HCT116 (cell line): ENCODE measurements at regions not wholly inside any gene's neighbourhood (a gene's known extent, or its start where the extent isn't known, plus 50 kb on each side); places are given as distances from the start of the nearest gene placed in this dataset.

Experiments
- ATAC-seq: fragments of 200-7000 bp; cut with Tn5 transposase; 2 replicates; pipeline ENCODE4 v1.9.1; 2020; ENCODE audit warnings: mild to moderate bottlenecking, moderate library complexity
- BruUV-seq: library from RNA; stranded (reverse); fragments of 400-500 nt; replicated peaks from 2 replicates; lab custom pipeline; 2021; lab: Mats Ljungman, UMichigan
- CTCF ChIA-PET: fragments of 300-600 bp; sonication (Branson Sonifier 250); formaldehyde crosslinking; loops from one replicate; lab custom pipeline; 2021; ENCODE audit warnings: antibody characterized with exemption; lab: Charles Lee
- POLR2A ChIA-PET: fragments of 300-600, 350-600 bp; sonication (Branson Sonifier 250); formaldehyde crosslinking; loops from one replicate; lab custom pipeline; 2021; ENCODE audit warnings: antibody characterized with exemption; lab: Charles Lee
- RAD21 ChIA-PET, 2 experiments: fragments of 300-600 bp; sonication (Branson Sonifier 250); formaldehyde crosslinking; loops; one replicate each; lab custom pipeline; 2023; ENCODE audit warnings: low total read pairs in 2 of 2; ENCODE audit not compliant: uncharacterized antibody in 2 of 2, unreplicated experiment in 2 of 2, low non-redundant PET in 1 of 2; lab: Charles Lee
- DNase-seq: peaks from one replicate; pipeline ENCODE4 v3.0.0-alpha.2; 2010; ENCODE audit warnings: low read depth, low spot score
- H2AFZ ChIP-seq: fragments of 200-600 bp; shearing (Covaris generic), sonication (generic); 2 replicates; pipeline ENCODE4 v1.6.1; 2017; ENCODE audit warnings: low read depth, mixed run types, mixed read lengths, antibody characterized with exemption, low read length; ENCODE audit not compliant: poor library complexity, severe bottlenecking
- H3K27ac ChIP-seq: 2 replicates; pipeline ENCODE4 v1.5.1; 2012; ENCODE audit warnings: low read depth, low read length
- H3K27me3 ChIP-seq: fragments of 200-600 bp; sonication (generic); 2 replicates; pipeline ENCODE4 v1.6.1; 2016; ENCODE audit warnings: mixed run types, low read length, mixed read lengths; ENCODE audit not compliant: insufficient read depth
- H3K36me3 ChIP-seq, 2 experiments: fragments of 200-500 bp in 1 of 2; fragments of 200-600 bp in 1 of 2; sonication (Bioruptor generic) in 1 of 2; sonication (generic) in 1 of 2; 2 replicates each; pipeline versions ENCODE4 v1.5.1 to v1.6.1; 2014 to 2016; ENCODE audit warnings: low read length in 2 of 2, inconsistent platforms in 1 of 2, mixed read lengths in 1 of 2, mixed run types in 1 of 2; ENCODE audit not compliant: insufficient read depth in 2 of 2, control insufficient read depth in 1 of 2
- H3K4me1 ChIP-seq, 2 experiments: fragments of 200-600 bp in 1 of 2; sonication (generic) in 1 of 2; 2 replicates each; pipeline versions ENCODE4 v1.5.1 to v1.6.1; 2012 to 2017; ENCODE audit warnings: low read length in 2 of 2, inconsistent platforms in 1 of 2, mild to moderate bottlenecking in 1 of 2, mixed read lengths in 1 of 2, mixed run types in 1 of 2, moderate library complexity in 1 of 2; ENCODE audit not compliant: insufficient read depth in 2 of 2, control insufficient read depth in 1 of 2
- H3K4me2 ChIP-seq: fragments of 200-600 bp; sonication (generic); 2 replicates; pipeline ENCODE4 v1.6.1; 2017; ENCODE audit warnings: mixed run types, low read length, mixed read lengths
- H3K4me3 ChIP-seq, 2 experiments: fragments of 200-600 bp in 1 of 2; sonication (generic) in 1 of 2; replicated peaks in 1 of 2; 2 replicates each; pipeline ENCODE4 v1.5.1; 2011 to 2016; ENCODE audit warnings: low read length in 2 of 2, control low read depth in 1 of 2, low read depth in 1 of 2, mild to moderate bottlenecking in 1 of 2, mixed read lengths in 1 of 2, mixed run types in 1 of 2
- H3K79me2 ChIP-seq: fragments of 200-600 bp; sonication (generic); 2 replicates; pipeline ENCODE4 v1.6.1; 2017; ENCODE audit warnings: mild to moderate bottlenecking, mixed run types, low read length, moderate library complexity, mixed read lengths; ENCODE audit not compliant: insufficient read depth
- H3K9ac ChIP-seq: fragments of 200-600 bp; sonication (generic); 2 replicates; pipeline ENCODE4 v1.6.1; 2016; ENCODE audit warnings: low read length, mixed read lengths
- H3K9me2 ChIP-seq: fragments of 200-600 bp; sonication (generic), shearing (Covaris generic); 2 replicates; pipeline ENCODE4 v1.6.1; 2017; ENCODE audit warnings: mixed run types, mild to moderate bottlenecking, moderate library complexity; ENCODE audit not compliant: insufficient read depth
- H3K9me3 ChIP-seq, 2 experiments: fragments of 200-500 bp in 1 of 2; fragments of 200-600 bp in 1 of 2; sonication (Bioruptor generic) in 1 of 2; sonication (generic) in 1 of 2; 2 replicates each; pipeline ENCODE4 v1.6.1; 2014 to 2017; ENCODE audit warnings: low read length in 2 of 2, mixed read lengths in 2 of 2, inconsistent platforms in 1 of 2, low read depth in 1 of 2, mild to moderate bottlenecking in 1 of 2, mixed run types in 1 of 2, moderate library complexity in 1 of 2; ENCODE audit not compliant: control insufficient read depth in 1 of 2, insufficient read depth in 1 of 2
- H4K20me1 ChIP-seq: fragments of 200-600 bp; sonication (generic), shearing (Covaris generic); 2 replicates; pipeline ENCODE4 v1.6.1; 2017; ENCODE audit warnings: mixed run types, mild to moderate bottlenecking, moderate library complexity; ENCODE audit not compliant: insufficient read depth
- ATF3 ChIP-seq: IDR thresholded peaks from 2 replicates; pipeline ENCODE4 v1.6.1; 2012
- CBX3 ChIP-seq: IDR thresholded peaks from 2 replicates; pipeline ENCODE4 v1.6.1; 2012; ENCODE audit warnings: low read depth
- CTCF ChIP-seq, 3 experiments: fragments of 200-600 bp in 1 of 3; sonication (generic) in 1 of 3; IDR thresholded peaks in 2 of 3; conservative IDR thresholded peaks in 1 of 3; 2 replicates each; pipeline ENCODE4 v1.5.1; 2012 to 2017; ENCODE audit warnings: low read depth in 2 of 3, low read length in 2 of 3, antibody characterized with exemption in 1 of 3, borderline replicate concordance in 1 of 3, control low read depth in 1 of 3, mild to moderate bottlenecking in 1 of 3, mixed read lengths in 1 of 3, mixed run types in 1 of 3, moderate library complexity in 1 of 3; ENCODE audit not compliant: insufficient read depth in 1 of 3
- ELF1 ChIP-seq: IDR thresholded peaks from 2 replicates; pipeline ENCODE4 v1.6.1; 2012; ENCODE audit warnings: low read depth, borderline replicate concordance
- EZH2phosphoT487 ChIP-seq: fragments of 200-600 bp; IDR thresholded peaks from 2 replicates; pipeline ENCODE4 v1.6.1; 2018; ENCODE audit warnings: antibody characterized with exemption, borderline replicate concordance
- FOSL1 ChIP-seq: IDR thresholded peaks from 2 replicates; pipeline ENCODE4 v1.6.1; 2012; ENCODE audit warnings: low read depth
- JUND ChIP-seq: IDR thresholded peaks from 2 replicates; pipeline ENCODE4 v1.6.1; 2012
- MAX ChIP-seq: IDR thresholded peaks from 2 replicates; pipeline ENCODE4 v1.6.1; 2012
- POLR2A ChIP-seq: IDR thresholded peaks from 2 replicates; pipeline ENCODE4 v1.7.0; 2011; ENCODE audit warnings: borderline replicate concordance; ENCODE audit not compliant: insufficient read depth, insufficient read length; ENCODE audit errors: extremely low read depth
- REST ChIP-seq: IDR thresholded peaks from 2 replicates; pipeline ENCODE4 v1.6.1; 2012; ENCODE audit warnings: low read depth
- SP1 ChIP-seq: IDR thresholded peaks from 2 replicates; pipeline ENCODE4 v1.6.1; 2012; ENCODE audit warnings: low read depth
- SRF ChIP-seq: IDR thresholded peaks from 2 replicates; pipeline ENCODE4 v1.6.1; 2012; ENCODE audit warnings: low read depth
- YY1 ChIP-seq: IDR thresholded peaks from 2 replicates; pipeline ENCODE4 v1.6.1; 2011; ENCODE audit warnings: low read length, low read depth, moderate library complexity, mild to moderate bottlenecking; ENCODE audit not compliant: insufficient replicate concordance; ENCODE audit errors: extremely low read depth
- ZFX ChIP-seq: fragments of 450-650 bp; IDR thresholded peaks from 2 replicates; pipeline ENCODE4 v1.6.1; 2017
- ZNF274 ChIP-seq: fragments of 200-500 bp; sonication (Bioruptor generic); IDR thresholded peaks from 2 replicates; pipeline ENCODE4 v1.6.1; 2014; ENCODE audit warnings: mild to moderate bottlenecking, low read depth, low read length, inconsistent platforms
- intact Hi-C: fragments of 100-400 bp; cut with micrococcal nuclease; formaldehyde crosslinking; loops from 2 replicates; pipeline ENCODE4 v1.10.0; 2022

- Histone ChIP-seq H3K79me2 (no peaks in the 10 kb centered on the region), H3K9me2 (no peaks in the 10 kb centered on the region), H4K20me1 (no peaks in the 10 kb centered on the region; the same call in 1 of the 2 replicates), H3K4me1 (no peaks in the 10 kb centered on the region), H3K9ac (no peak overlapping the region), H3K27ac (no peak overlapping the region), H2AFZ (no peak overlapping the region), H3K4me3 (no peak overlapping the region), H3K9me3 (no peaks in the 10 kb centered on the region), H3K27me3 (peaks cover 19% of the 10 kb centered on the region; the same call in 1 of the 2 replicates), H3K36me3 (no peaks in the 10 kb centered on the region), H3K4me2 (no peak overlapping the region)
- ChIA-PET RAD21 (no interaction called here), POLR2A (no interaction called here), CTCF (no interaction called here)
- TF ChIP-seq EZH2phosphoT487 (no peak), POLR2A (no peak), FOSL1 (no peak)
- DNase-seq (no peak), ATAC-seq (no peak)
- BruUV-seq: no TSS peak
- intact Hi-C loops: no loop called here
Observed at GRCh38 chr9:2425676-2426075, 195.9 kb upstream of the VLDLR start.

GRCh38 chr9:2427120-2427891 is 194.3 kb upstream of the VLDLR start:
- Histone ChIP-seq H3K4me2 (no peak overlapping the region), H3K4me1 (no peaks in the 10 kb centered on the region), H3K9me2 (no peaks in the 10 kb centered on the region), H3K9me3 (no peaks in the 10 kb centered on the region), H3K27ac (no peak overlapping the region), H3K79me2 (no peaks in the 10 kb centered on the region), H3K27me3 (peaks cover 19% of the 10 kb centered on the region; the same call in 1 of the 2 replicates), H2AFZ (no peak overlapping the region), H3K4me3 (no peak overlapping the region), H3K36me3 (no peaks in the 10 kb centered on the region), H4K20me1 (no peaks in the 10 kb centered on the region; the same call in 1 of the 2 replicates), H3K9ac (no peak overlapping the region)
- intact Hi-C loops: no loop called here
- no TSS peak for BruUV-seq
- RAD21 ChIA-PET: no interaction called here
- DNase-seq (no peak), ATAC-seq (no peak)
- CTCF ChIA-PET: no interaction called here
- POLR2A ChIA-PET: no interaction called here
- TF ChIP-seq CBX3 (no peak), YY1 (no peak), SRF (no peak), MAX (no peak), CTCF (IDR thresholded peaks at IDR 0.05 in 2 of 3, conservative IDR thresholded peaks at IDR 0.05 in 1 of 3; ENCODE audit: borderline replicate concordance in 1 of 3, insufficient read depth in 1 of 3, low read depth in 2 of 3, low read length in 2 of 3) (no peak), FOSL1 (no peak), ZNF274 (no peak), REST (no peak), SP1 (no peak), EZH2phosphoT487 (no peak), ELF1 (no peak), ZFX (no peak), JUND (no peak), ATF3 (no peak)
